HG03159 (cell line): ENCODE measurements at regions not wholly inside any gene's neighbourhood (a gene's known extent, or its start where the extent isn't known, plus 50 kb on each side); places are given as distances from the start of the nearest gene placed in this dataset.

Source experiments
- ATAC-seq: cut with Tn5 transposase; IDR thresholded peaks from one replicate; pipeline ENCODE4 v1.9.1; 2021; ENCODE audit warnings: mild to moderate bottlenecking, moderate library complexity; ENCODE audit not compliant: unreplicated experiment

DNA sequence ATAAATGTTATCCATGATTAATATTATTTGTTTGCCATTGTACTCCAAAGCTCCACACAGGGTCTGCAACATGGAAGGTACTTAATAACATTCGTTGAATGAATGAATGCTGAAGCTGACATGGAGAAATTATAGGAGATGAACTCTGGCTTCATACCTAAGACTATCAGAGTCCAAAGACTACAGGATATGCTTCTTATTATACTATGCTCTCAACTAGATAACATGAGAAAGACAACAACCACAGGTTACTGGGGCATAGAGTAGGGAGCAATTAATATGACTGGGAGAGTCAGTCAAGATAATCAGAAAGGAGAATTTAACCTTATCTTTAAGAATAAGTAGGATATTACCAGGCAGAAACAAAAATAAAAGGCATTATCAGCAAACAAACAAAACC lies 236.3 kb upstream of the SOX5 start:
- no peak for ATAC-seq

- ATAC-seq: peak; percentile 88
These were observed 228.4 kb upstream of the SOX5 start for GRCh38 chr12:24177889-24178288.

GRCh38 chr12:24175929-24176328 lies 226.5 kb upstream of the SOX5 start:
- ATAC-seq: no peak

GRCh38 chr12:24175284-24175683 lies 225.8 kb upstream of the SOX5 start:
- ATAC-seq: no peak

GRCh38 chr12:24173067-24173466 lies 223.6 kb upstream of the SOX5 start:
- ATAC-seq: no peak

DNA sequence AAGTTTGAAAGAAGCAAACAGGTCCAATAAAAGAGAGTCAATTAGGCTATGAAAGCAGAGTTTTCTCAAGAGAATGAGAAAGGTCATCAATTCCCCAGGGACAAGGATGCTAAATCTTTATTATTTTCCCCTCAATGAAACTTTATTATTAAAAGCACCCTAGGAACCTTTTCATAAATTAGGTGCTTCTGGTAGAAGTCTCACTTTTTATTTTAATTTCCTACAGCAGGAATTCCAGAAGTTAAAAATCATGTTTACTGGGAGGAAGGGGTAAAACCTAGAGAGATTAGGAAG lies 223.2 kb upstream of the SOX5 start:
- no peak for ATAC-seq

- peak; percentile 63 for ATAC-seq
These were observed 222.7 kb upstream of the SOX5 start for GRCh38 chr12:24172031-24172772.

DNA sequence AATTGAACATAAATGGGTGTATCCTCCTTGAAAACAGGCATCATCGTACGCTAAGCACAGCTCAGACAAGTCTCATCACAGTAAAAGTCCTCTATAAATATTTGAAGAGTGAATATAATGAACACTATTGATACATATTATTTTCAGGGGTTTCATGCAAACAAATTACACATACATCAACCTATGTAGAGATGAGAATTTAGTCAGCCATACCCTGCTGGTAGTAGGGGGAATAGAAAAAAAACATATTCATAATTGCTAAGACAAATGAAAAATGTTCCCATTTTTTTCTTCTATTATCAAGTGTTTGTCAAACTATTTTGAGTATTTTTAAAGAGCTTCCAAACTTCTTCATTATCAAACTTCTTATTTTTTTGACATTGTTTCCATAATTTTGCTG lies 205.6 kb upstream of the SOX5 start:
- no peak for ATAC-seq

DNA sequence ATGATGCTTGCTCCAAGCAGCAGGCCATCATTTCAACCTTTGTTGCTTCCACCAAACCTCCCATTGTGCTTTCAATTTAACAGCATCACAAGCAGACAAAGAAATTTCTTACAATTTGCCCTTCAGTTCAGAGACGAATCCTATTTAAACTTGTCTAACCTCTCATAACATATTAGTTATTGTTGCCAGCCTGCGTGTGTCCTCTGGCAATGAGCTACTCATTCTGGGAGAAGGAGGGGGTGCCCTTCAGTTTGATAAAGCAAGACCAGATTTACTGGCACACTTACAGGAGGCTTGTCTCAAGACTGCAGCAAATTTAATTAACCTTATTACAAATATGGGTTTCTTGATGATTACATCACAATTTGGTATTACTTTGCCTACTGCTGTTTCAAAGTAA lies 203.6 kb upstream of the SOX5 start:
- no peak for ATAC-seq

- no peak for ATAC-seq
These were observed 202.8 kb upstream of the SOX5 start for GRCh38 chr12:24152270-24152669.

DNA sequence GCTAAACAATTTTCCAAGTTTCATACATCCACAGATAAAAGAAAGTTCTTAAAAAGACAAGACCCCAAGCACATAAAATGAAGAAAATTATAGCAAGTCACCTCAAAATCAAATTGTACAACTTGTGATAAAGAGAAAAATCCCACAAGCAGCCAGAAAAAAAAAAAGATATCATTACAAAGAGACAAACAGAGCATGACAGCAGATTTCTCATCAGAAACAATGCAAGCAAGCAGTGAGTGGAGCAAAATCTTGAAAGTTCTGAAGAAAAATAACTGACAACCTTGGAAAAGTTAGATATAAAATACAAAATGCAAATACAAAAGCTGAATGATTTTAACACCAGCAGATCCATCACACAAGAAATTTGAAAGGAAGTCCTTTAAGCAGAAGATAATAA lies 194.5 kb upstream of the SOX5 start:
- no peak for ATAC-seq

- no peak for ATAC-seq
These were observed 189.6 kb upstream of the SOX5 start for GRCh38 chr12:24139035-24139434.

DNA sequence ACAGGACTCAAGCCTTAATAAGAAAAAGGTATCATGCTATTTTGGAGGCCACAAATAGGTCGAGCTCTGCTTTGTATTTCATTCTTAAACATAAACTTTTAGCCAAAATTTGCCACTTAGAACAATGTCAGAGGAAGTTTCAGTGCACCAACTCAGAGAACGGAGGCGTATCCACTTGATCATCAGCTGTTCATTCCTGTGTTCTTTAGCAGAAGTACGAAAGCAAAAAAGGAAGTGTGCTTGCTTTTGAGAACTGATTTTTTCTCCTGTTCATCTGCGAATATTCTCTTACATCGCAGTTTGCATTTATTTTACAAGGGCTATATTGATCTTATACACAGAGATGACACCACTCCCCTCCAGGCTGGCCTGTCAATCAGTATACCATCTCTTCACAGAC lies 188.6 kb upstream of the SOX5 start:
- no peak for ATAC-seq

- ATAC-seq: no peak
These were observed 185.8 kb upstream of the SOX5 start for GRCh38 chr12:24135158-24135850.

- no peak for ATAC-seq
These were observed 184.6 kb upstream of the SOX5 start for GRCh38 chr12:24134092-24134491.

DNA sequence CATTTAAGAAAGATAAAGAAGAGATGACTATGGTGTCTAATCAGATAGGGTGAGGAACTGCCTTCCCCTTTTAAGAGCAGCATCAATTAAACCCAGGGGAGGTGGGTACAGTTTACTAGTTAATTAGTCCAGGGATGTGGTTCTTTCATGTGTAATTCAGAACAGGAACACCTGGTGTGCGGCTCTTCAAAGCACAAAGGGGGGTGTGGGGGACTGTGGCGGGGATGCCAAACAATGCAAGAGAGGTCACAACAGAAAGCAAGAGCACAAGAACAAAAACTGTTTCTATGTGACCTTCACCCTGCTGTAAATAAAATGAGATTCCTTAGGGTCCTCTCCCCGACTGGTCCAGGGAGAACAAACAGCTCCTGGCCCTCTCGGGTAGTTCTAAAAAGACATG lies 183.9 kb upstream of the SOX5 start:
- no peak for ATAC-seq

DNA sequence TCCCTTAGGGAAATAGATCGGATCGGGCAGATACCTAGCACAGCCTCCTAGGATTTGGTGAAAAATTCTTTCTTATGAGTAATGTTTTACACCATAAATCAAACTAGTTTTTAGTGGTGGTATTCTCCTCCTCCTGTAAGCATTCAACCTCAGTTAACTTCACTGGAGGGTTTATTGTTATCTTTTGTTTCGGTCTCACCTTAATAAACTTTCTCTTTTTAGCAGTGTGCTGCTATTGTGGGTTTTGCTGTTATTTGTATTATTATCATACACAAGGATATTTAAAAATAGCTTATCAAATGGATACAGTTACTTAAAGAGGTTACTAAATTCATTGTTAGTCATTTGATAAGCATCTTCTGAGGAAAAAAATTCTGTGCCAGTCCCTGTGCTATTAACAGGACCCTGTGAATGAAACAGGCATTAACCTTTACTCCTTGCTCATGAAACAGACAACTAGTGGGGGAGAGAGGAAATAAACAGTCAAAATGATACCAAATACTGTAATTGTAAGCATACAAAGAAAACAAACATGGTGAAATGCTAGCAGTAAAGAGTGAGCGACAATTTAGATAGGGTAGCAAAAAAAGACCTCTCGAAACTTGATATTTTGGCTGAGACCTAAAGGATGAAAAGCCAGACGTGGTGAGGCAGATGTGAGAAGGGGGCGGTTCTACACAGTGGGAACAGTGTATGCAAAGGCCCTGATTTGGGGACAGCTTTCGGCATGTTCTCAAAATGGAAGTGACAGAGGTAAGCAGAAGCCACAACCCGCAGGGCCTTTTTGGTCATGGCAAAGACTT lies 178.7 kb upstream of the SOX5 start:
- peak; percentile 95 for ATAC-seq

DNA sequence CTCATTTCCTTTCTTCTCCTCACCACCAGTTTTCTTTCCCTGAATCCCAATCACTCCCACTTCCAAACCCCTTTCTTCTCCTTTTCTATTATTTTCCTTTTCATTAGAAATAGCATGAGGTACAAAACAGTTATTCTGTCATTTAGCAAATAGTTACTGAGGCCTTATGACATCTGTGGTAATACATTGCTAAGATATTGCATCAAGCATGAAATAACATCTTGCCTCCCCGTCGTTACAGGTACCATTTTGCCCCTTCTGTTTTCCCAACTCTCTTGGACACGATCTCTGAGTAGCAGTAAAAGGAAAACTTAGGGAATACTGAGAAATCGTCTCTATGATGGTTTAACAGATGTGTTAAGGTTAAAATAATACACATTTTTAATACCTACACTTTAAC lies 175.8 kb upstream of the SOX5 start:
- no peak for ATAC-seq

DNA sequence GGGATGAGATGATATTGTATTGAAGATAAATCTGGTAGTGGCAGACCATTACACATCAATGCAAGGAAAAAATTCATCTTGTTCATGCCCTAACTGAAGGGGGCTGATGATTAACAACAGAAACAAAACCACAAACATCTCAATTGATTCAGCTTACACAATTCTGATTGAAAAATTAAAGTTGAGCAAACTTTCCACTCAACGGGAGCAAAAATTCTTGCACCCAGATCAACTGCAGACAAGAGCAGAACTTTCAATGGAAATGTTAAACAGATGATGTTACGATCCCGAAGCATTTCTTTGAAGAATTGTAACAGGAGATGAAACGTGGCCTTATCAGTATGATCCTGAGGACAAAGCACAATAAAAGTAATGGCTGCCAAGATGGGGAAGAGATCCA lies 172.4 kb upstream of the SOX5 start:
- no peak for ATAC-seq

GRCh38 chr12:24118668-24119067 lies 169.2 kb upstream of the SOX5 start:
- no peak for ATAC-seq

GRCh38 chr12:24116548-24116947 lies 167.1 kb upstream of the SOX5 start:
- ATAC-seq: no peak

DNA sequence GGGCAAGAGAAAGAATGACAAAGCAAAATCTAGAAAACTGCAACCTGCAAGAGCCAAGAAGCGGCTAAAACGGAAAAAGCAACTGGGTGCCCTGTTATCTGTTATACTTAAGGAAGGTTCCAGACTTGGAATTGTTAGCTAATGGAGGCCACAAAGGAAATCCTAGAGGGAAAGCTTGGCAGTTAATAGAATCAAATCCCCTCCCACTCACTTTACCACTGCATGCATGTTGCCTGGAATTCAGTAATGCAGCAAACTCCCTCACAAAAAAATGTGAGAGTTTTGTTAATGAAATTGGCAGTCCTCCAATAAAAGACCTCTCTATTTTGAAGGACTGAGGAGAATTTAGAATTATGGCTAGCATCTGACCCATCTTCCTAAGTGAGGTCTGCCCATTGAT lies 164.2 kb upstream of the SOX5 start:
- no peak for ATAC-seq
